CD8-positive, alpha-beta memory T cell (primary cell): ENCODE measurements at regions not wholly inside any gene's neighbourhood (a gene's known extent, or its start where the extent isn't known, plus 50 kb on each side); places are given as distances from the start of the nearest gene placed in this dataset.

Source experiments
- CTCF ChIA-PET: fragments of 350-600 bp; sonication (Branson Sonifier 250); formaldehyde crosslinking; loops from one replicate; lab custom pipeline; 2021; ENCODE audit warnings: antibody characterized with exemption; lab: Charles Lee
- POLR2A ChIA-PET: fragments of 350-600 bp; sonication (Branson Sonifier 250); formaldehyde crosslinking; loops from one replicate; lab custom pipeline; 2021; ENCODE audit warnings: antibody characterized with exemption; lab: Charles Lee
- DNase-seq, 5 donors: peaks; one replicate each; pipeline versions ENCODE4 v3.0.0 to v3.0.0-alpha.2; 2020 to 2022; ENCODE audit warnings: mixed read lengths in 1 of 5
- H3K27ac ChIP-seq: one replicate; pipeline ENCODE4 v1.7.0; 2013; ENCODE audit warnings: low read depth, mild to moderate bottlenecking, low read length, moderate library complexity
- H3K27me3 ChIP-seq: 2 replicates; pipeline ENCODE4 v1.7.0; 2013; ENCODE audit warnings: low read length, mild to moderate bottlenecking; ENCODE audit not compliant: insufficient read depth, poor library complexity, severe bottlenecking
- H3K36me3 ChIP-seq: 2 replicates; pipeline ENCODE4 v1.7.0; 2013; ENCODE audit warnings: mild to moderate bottlenecking, low read length, moderate library complexity; ENCODE audit not compliant: insufficient read depth
- H3K4me1 ChIP-seq: 2 replicates; pipeline ENCODE4 v1.7.0; 2013; ENCODE audit warnings: mild to moderate bottlenecking, low read length, moderate library complexity; ENCODE audit not compliant: insufficient read depth
- H3K4me3 ChIP-seq: 2 replicates; pipeline ENCODE4 v1.7.0; 2013; ENCODE audit warnings: mild to moderate bottlenecking, low read length
- H3K9me3 ChIP-seq: 2 replicates; pipeline ENCODE4 v1.7.0; 2013; ENCODE audit warnings: mild to moderate bottlenecking, low read length
- H3K27ac Mint-ChIP-seq, 8 donors: one replicate each; pipeline ENCODE4 v1.8.0; 2020 to 2021; ENCODE audit warnings: mixed read lengths in 8 of 8, mild to moderate bottlenecking in 6 of 8, inconsistent platforms in 3 of 8, moderate library complexity in 3 of 8
- H3K27me3 Mint-ChIP-seq, 2 donors: one replicate each; pipeline ENCODE4 v1.8.0; 2020 to 2021; ENCODE audit warnings: mixed read lengths in 2 of 2, mild to moderate bottlenecking in 1 of 2, moderate library complexity in 1 of 2
- H3K36me3 Mint-ChIP-seq, 3 donors: one replicate each; pipeline ENCODE4 v1.8.0; 2020 to 2021; ENCODE audit warnings: mixed read lengths in 3 of 3, inconsistent platforms in 1 of 3, mild to moderate bottlenecking in 1 of 3
- H3K4me1 Mint-ChIP-seq, 3 donors: one replicate each; pipeline ENCODE4 v1.8.0; 2020 to 2021; ENCODE audit warnings: mixed read lengths in 3 of 3, inconsistent platforms in 1 of 3, mild to moderate bottlenecking in 1 of 3
- H3K4me3 Mint-ChIP-seq, 7 donors: one replicate each; pipeline ENCODE4 v1.8.0; 2020 to 2021; ENCODE audit warnings: mixed read lengths in 7 of 7, mild to moderate bottlenecking in 6 of 7, moderate library complexity in 4 of 7, inconsistent platforms in 2 of 7
- H3K9me3 Mint-ChIP-seq, 5 donors: one replicate each; pipeline ENCODE4 v1.8.0; 2020 to 2022; ENCODE audit warnings: mixed read lengths in 5 of 5, mild to moderate bottlenecking in 3 of 5, moderate library complexity in 2 of 5, inconsistent platforms in 1 of 5

DNA sequence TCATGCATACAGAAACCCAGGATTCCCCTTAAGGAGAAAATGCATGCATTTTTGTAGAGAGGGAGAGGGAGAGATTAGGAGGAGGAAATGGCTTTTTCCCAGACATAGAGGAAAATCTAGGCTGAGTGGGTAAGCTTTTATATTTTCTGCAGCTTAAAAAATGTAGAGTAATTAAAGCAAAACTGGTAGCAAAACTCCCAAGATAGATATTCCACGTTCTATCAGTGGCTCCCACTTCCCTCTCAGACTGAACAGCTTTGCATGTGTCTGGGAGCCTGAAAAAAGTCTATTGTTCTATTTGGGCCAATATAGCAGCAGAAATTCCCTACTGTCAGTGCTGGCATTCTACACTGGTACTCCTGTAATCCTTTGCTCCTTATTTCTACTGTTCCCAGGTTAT is 110.8 kb upstream of the CADPS start:
- no peak overlapping the region for H3K4me3 ChIP-seq
- Mint-ChIP-seq H3K27ac (no peak overlapping the region), H3K4me1 (no peaks in the 10 kb centered on the region), H3K9me3 (peaks cover 0 to 9% (median 6%) of the 10 kb centered on the region in 5 donors), H3K4me3 (no peak overlapping the region), H3K27me3 (no peaks in the 10 kb centered on the region), H3K36me3 (no peaks in the 10 kb centered on the region)
- no peaks in the 10 kb centered on the region for H3K4me1 ChIP-seq
- no peaks in the 10 kb centered on the region for H3K27me3 ChIP-seq
- DNase-seq, result no peak
- POLR2A ChIA-PET, result no interaction called here
- H3K9me3 ChIP-seq, result no peaks in the 10 kb centered on the region
- CTCF ChIA-PET, result no interaction called here
- H3K36me3 ChIP-seq, result no peaks in the 10 kb centered on the region
- H3K27ac ChIP-seq, result no peak overlapping the region

DNA sequence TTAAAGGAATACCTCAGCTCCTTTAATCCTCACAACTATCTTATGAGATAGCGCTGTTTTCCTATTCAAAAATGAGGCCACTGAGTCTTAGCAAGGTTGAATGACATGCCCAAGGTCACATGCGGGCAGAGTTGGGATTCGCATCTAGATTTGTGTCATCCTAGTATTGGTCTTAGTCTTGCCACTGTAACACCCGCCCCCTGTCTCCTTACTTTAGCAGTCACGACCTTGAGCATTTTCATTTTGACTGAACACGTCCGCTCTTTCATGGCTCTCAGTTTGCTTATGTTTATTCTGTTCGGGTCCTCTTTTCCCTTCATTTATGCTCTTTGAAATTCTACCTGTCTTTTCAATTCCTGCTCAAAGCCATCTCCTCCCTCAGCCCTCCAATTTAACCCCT is 112.5 kb upstream of the CADPS start:
- H3K4me1 ChIP-seq, result no peaks in the 10 kb centered on the region
- H3K36me3 Mint-ChIP-seq, result no peaks in the 10 kb centered on the region
- DNase-seq, result no peak
- H3K4me3 ChIP-seq, result no peak overlapping the region
- ChIA-PET POLR2A (no interaction called here), CTCF (no interaction called here)
- H3K27ac ChIP-seq, result no peak overlapping the region
- H3K36me3 ChIP-seq, result no peaks in the 10 kb centered on the region
- no peaks in the 10 kb centered on the region for H3K27me3 ChIP-seq
- H3K4me1 Mint-ChIP-seq, result no peaks in the 10 kb centered on the region
- H3K9me3 Mint-ChIP-seq, result peaks cover 0 to 9% (median 6%) of the 10 kb centered on the region in 5 donors
- H3K9me3 ChIP-seq, result no peaks in the 10 kb centered on the region
- no peak overlapping the region for H3K4me3 Mint-ChIP-seq
- no peaks in the 10 kb centered on the region for H3K27me3 Mint-ChIP-seq
- H3K27ac Mint-ChIP-seq, result no peak overlapping the region

GRCh38 chr3:62990704-62991413 is 115.6 kb upstream of the CADPS start:
- Mint-ChIP-seq H3K27me3 (no peaks in the 10 kb centered on the region), H3K9me3 (peaks cover 2 to 13% (median 4%) of the 10 kb centered on the region in 5 donors), H3K4me3 (no peak overlapping the region), H3K27ac (no peak overlapping the region), H3K36me3 (no peaks in the 10 kb centered on the region), H3K4me1 (no peaks in the 10 kb centered on the region)
- Histone ChIP-seq H3K27ac (no peak overlapping the region), H3K9me3 (no peaks in the 10 kb centered on the region), H3K4me1 (no peaks in the 10 kb centered on the region), H3K4me3 (no peak overlapping the region), H3K36me3 (no peaks in the 10 kb centered on the region), H3K27me3 (no peaks in the 10 kb centered on the region)
- ChIA-PET CTCF (no interaction called here), POLR2A (no interaction called here)
- no peak for DNase-seq

DNA sequence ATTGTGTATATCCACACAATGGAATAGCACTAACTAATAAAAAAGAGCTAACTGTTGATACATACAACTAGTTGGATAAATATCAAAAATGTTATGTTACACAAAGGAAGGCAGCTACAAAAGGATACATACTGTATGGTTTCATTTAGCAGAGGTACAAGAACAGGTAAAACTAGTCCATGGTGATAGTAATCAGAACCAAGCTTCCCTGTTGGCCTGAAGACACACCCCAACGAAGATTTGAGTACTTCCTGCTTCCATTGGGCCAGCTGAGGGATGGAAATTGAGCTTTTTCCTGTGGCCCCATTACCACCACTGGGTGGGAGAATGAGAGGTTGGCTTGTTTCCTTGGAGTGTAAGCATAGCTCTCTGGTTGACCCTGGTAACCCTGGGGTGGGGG is 117.3 kb upstream of the CADPS start:
- Histone ChIP-seq H3K27ac (no peak overlapping the region), H3K4me3 (no peak overlapping the region), H3K9me3 (no peaks in the 10 kb centered on the region), H3K36me3 (no peaks in the 10 kb centered on the region), H3K27me3 (no peaks in the 10 kb centered on the region), H3K4me1 (no peaks in the 10 kb centered on the region)
- Mint-ChIP-seq H3K9me3 (peaks cover 5 to 13% (median 8%) of the 10 kb centered on the region in 5 donors), H3K4me3 (no peak overlapping the region), H3K36me3 (no peaks in the 10 kb centered on the region), H3K27me3 (peaks cover 0 to 2% of the 10 kb centered on the region in 2 donors), H3K27ac (no peak overlapping the region), H3K4me1 (no peaks in the 10 kb centered on the region)
- ChIA-PET CTCF (no interaction called here), POLR2A (no interaction called here)
- no peak for DNase-seq

DNA sequence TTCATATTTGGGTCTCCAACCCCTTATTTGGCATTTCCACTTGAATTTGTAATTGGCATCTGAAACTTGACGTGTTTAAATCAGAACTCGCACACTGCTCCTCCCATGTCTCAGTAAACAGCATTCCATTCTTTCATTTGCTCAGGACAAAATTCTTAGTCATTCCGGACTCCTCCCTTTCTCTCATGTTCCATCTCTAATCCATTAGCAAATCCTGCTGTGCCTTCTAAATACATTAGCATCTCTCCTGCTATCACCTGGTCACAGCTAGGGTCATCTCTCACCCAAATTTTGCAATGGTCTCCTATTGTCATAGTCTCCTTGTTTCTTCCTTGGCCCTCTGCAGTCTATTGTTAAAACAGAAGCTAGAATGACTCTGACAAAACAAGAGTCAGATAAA is 119.9 kb upstream of the CADPS start:
- no peaks in the 10 kb centered on the region for H3K36me3 Mint-ChIP-seq
- no peak for DNase-seq
- Histone ChIP-seq H3K27me3 (no peaks in the 10 kb centered on the region), H3K27ac (no peak overlapping the region), H3K36me3 (no peaks in the 10 kb centered on the region), H3K4me3 (no peak overlapping the region), H3K9me3 (no peaks in the 10 kb centered on the region), H3K4me1 (no peaks in the 10 kb centered on the region)
- no peaks in the 10 kb centered on the region for H3K4me1 Mint-ChIP-seq
- no peak overlapping the region for H3K27ac Mint-ChIP-seq
- H3K9me3 Mint-ChIP-seq, result peaks cover 5 to 11% (median 6%) of the 10 kb centered on the region in 5 donors
- CTCF ChIA-PET, result no interaction called here
- peaks cover 0 to 2% of the 10 kb centered on the region in 2 donors for H3K27me3 Mint-ChIP-seq
- POLR2A ChIA-PET, result no interaction called here
- no peak overlapping the region for H3K4me3 Mint-ChIP-seq

GRCh38 chr3:62995530-62995929 is 120.3 kb upstream of the CADPS start:
- Histone ChIP-seq H3K27me3 (no peaks in the 10 kb centered on the region), H3K9me3 (no peaks in the 10 kb centered on the region), H3K36me3 (no peaks in the 10 kb centered on the region), H3K4me3 (no peak overlapping the region), H3K27ac (no peak overlapping the region), H3K4me1 (no peaks in the 10 kb centered on the region)
- DNase-seq, result no peak
- CTCF ChIA-PET, result no interaction called here
- H3K27ac Mint-ChIP-seq, result no peak overlapping the region
- H3K4me1 Mint-ChIP-seq, result no peaks in the 10 kb centered on the region
- peaks cover 5 to 11% (median 6%) of the 10 kb centered on the region in 5 donors for H3K9me3 Mint-ChIP-seq
- H3K36me3 Mint-ChIP-seq, result no peaks in the 10 kb centered on the region
- POLR2A ChIA-PET, result no interaction called here
- H3K27me3 Mint-ChIP-seq, result peaks cover 0 to 2% of the 10 kb centered on the region in 2 donors
- H3K4me3 Mint-ChIP-seq, result no peak overlapping the region

- H3K4me3 Mint-ChIP-seq, result no peak overlapping the region
- no peaks in the 10 kb centered on the region for H3K36me3 Mint-ChIP-seq
- H3K27me3 ChIP-seq, result no peaks in the 10 kb centered on the region
- no peak for DNase-seq
- no peaks in the 10 kb centered on the region for H3K36me3 ChIP-seq
- peak overlapping the region in 1 of 8 donors; percentile 8 for H3K27ac Mint-ChIP-seq
- H3K9me3 Mint-ChIP-seq, result peaks cover 4 to 11% (median 8%) of the 10 kb centered on the region in 5 donors
- CTCF ChIA-PET, result no interaction called here
- H3K27me3 Mint-ChIP-seq, result peaks cover 0 to 2% of the 10 kb centered on the region in 2 donors
- no peaks in the 10 kb centered on the region for H3K4me1 ChIP-seq
- H3K27ac ChIP-seq, result no peak overlapping the region
- POLR2A ChIA-PET, result no interaction called here
- no peaks in the 10 kb centered on the region for H3K9me3 ChIP-seq
- H3K4me1 Mint-ChIP-seq, result no peaks in the 10 kb centered on the region
- H3K4me3 ChIP-seq, result no peak overlapping the region
Measured at GRCh38 chr3:62997369-62997768, 122.2 kb upstream of the CADPS start.

DNA sequence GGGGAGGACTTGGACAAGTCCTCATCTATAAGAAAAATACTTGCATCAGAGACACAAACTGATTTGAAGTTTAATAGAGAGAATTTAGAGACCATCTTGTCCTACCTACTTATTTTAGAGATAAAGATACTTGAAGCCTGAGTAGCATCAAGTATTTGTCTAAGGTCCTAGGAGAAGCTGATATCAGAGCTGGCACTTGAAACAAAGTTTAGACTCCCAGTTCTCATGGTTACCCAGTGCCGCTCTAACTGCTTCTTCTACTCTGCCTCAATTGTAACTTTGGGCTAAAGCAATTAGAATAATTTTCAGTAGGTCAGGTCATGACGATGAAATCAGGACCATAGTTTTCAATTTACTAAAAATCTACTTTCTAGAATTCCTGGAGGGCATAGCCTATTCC is 123.9 kb upstream of the CADPS start:
- no peak overlapping the region for H3K4me3 Mint-ChIP-seq
- Histone ChIP-seq H3K4me3 (no peak overlapping the region), H3K36me3 (no peaks in the 10 kb centered on the region), H3K4me1 (no peaks in the 10 kb centered on the region), H3K9me3 (no peaks in the 10 kb centered on the region), H3K27me3 (no peaks in the 10 kb centered on the region), H3K27ac (no peak overlapping the region)
- DNase-seq, result no peak
- H3K4me1 Mint-ChIP-seq, result no peaks in the 10 kb centered on the region
- H3K27ac Mint-ChIP-seq, result no peak overlapping the region
- peaks cover 0 to 2% of the 10 kb centered on the region in 2 donors for H3K27me3 Mint-ChIP-seq
- ChIA-PET POLR2A (no interaction called here), CTCF (no interaction called here)
- no peaks in the 10 kb centered on the region for H3K36me3 Mint-ChIP-seq
- H3K9me3 Mint-ChIP-seq, result peaks cover 4 to 13% (median 7%) of the 10 kb centered on the region in 5 donors
